Calu3 (cell line): ENCODE measurements at regions not wholly inside any gene's neighbourhood (a gene's known extent, or its start where the extent isn't known, plus 50 kb on each side); places are given as distances from the start of the nearest gene placed in this dataset.

Experiments used
- BruUV-seq: library from RNA; stranded (reverse); fragments of 400-500 nt; replicated peaks from 2 replicates; lab custom pipeline; 2021; lab: Mats Ljungman, UMichigan
- CTCF ChIA-PET: fragments of 300-600 bp; sonication (Branson Sonifier 250); formaldehyde crosslinking; loops from one replicate; lab custom pipeline; 2022; ENCODE audit warnings: antibody characterized with exemption; lab: Charles Lee
- DNase-seq: peaks from one replicate; pipeline ENCODE4 v3.0.0; 2022
- H3K27ac Mint-ChIP-seq: one replicate; pipeline ENCODE4 v1.8.0; 2022; ENCODE audit warnings: mixed read lengths; ENCODE audit not compliant: unreplicated experiment
- H3K27me3 Mint-ChIP-seq: one replicate; pipeline ENCODE4 v1.8.0; 2022; ENCODE audit warnings: mixed read lengths; ENCODE audit not compliant: unreplicated experiment
- H3K36me3 Mint-ChIP-seq: one replicate; pipeline ENCODE4 v1.8.0; 2022; ENCODE audit warnings: mild to moderate bottlenecking, moderate library complexity, mixed read lengths; ENCODE audit not compliant: insufficient read depth, unreplicated experiment
- H3K4me1 Mint-ChIP-seq: one replicate; pipeline ENCODE4 v1.8.0; 2022; ENCODE audit warnings: mild to moderate bottlenecking, low read depth, mixed read lengths; ENCODE audit not compliant: unreplicated experiment
- H3K4me3 Mint-ChIP-seq: one replicate; pipeline ENCODE4 v1.8.0; 2022; ENCODE audit warnings: mild to moderate bottlenecking, low read depth, moderate library complexity, mixed read lengths; ENCODE audit not compliant: unreplicated experiment
- H3K9me3 Mint-ChIP-seq: one replicate; pipeline ENCODE4 v1.8.0; 2022; ENCODE audit warnings: low read depth, mixed read lengths; ENCODE audit not compliant: unreplicated experiment
- intact Hi-C: fragments of 100-400 bp; cut with micrococcal nuclease; formaldehyde crosslinking; loops from one replicate; pipeline ENCODE4 v1.10.0; 2022; ENCODE audit not compliant: unreplicated experiment
- TF ChIP-seq, protein P1 (sequence below): fragments of 200-600 bp; IDR thresholded peaks from one replicate; pipeline ENCODE4 v1.8.0; 2022; ENCODE audit warnings: antibody characterized with exemption; ENCODE audit not compliant: unreplicated experiment

DNA sequence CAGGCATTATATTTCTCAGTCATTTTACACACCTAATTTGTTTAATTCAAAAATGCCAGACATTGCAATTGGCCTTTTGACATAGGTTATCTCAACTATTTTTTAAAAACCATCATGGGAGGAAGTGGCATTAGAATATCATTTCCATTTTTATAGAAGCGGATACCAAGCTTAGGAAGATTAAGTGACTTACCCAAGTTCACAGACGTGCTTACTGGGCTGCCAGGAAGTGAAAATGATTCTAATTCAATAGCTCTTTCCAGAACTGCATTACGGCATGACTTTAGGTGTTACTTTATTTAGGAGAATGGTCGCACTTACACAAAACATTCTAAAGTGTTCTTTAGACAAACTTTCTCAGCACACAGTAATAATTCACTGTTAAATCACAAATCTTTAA is 231.9 kb downstream of the KLF12 start:
- H3K27me3 Mint-ChIP-seq: no peaks in the 10 kb centered on the region
- H3K4me1 Mint-ChIP-seq: no peaks in the 10 kb centered on the region
- intact Hi-C loops: no loop called here
- TF ChIP-seq, protein P1, sequence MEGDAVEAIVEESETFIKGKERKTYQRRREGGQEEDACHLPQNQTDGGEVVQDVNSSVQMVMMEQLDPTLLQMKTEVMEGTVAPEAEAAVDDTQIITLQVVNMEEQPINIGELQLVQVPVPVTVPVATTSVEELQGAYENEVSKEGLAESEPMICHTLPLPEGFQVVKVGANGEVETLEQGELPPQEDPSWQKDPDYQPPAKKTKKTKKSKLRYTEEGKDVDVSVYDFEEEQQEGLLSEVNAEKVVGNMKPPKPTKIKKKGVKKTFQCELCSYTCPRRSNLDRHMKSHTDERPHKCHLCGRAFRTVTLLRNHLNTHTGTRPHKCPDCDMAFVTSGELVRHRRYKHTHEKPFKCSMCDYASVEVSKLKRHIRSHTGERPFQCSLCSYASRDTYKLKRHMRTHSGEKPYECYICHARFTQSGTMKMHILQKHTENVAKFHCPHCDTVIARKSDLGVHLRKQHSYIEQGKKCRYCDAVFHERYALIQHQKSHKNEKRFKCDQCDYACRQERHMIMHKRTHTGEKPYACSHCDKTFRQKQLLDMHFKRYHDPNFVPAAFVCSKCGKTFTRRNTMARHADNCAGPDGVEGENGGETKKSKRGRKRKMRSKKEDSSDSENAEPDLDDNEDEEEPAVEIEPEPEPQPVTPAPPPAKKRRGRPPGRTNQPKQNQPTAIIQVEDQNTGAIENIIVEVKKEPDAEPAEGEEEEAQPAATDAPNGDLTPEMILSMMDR: no peak
- CTCF ChIA-PET: no interaction called here
- H3K27ac Mint-ChIP-seq: no peak overlapping the region
- H3K9me3 Mint-ChIP-seq: no peaks in the 10 kb centered on the region
- no peak for DNase-seq
- no peaks in the 10 kb centered on the region for H3K36me3 Mint-ChIP-seq
- no peak overlapping the region for H3K4me3 Mint-ChIP-seq
- no TSS peak for BruUV-seq

- H3K27me3 Mint-ChIP-seq: no peaks in the 10 kb centered on the region
- H3K9me3 Mint-ChIP-seq: no peaks in the 10 kb centered on the region
- H3K36me3 Mint-ChIP-seq: no peaks in the 10 kb centered on the region
- no peaks in the 10 kb centered on the region for H3K4me1 Mint-ChIP-seq
- TF ChIP-seq, protein P1: no peak
- no TSS peak for BruUV-seq
- H3K4me3 Mint-ChIP-seq: no peak overlapping the region
- CTCF ChIA-PET: no interaction called here
- H3K27ac Mint-ChIP-seq: no peak overlapping the region
- intact Hi-C loops: no loop called here
- DNase-seq: no peak
Measured at GRCh38 chr13:73901324-73902068, 232.7 kb downstream of the KLF12 start.

GRCh38 chr13:73900591-73900990 is 233.6 kb downstream of the KLF12 start:
- DNase-seq: no peak
- Mint-ChIP-seq H3K9me3 (no peaks in the 10 kb centered on the region), H3K4me1 (no peaks in the 10 kb centered on the region), H3K27ac (no peak overlapping the region), H3K36me3 (no peaks in the 10 kb centered on the region), H3K27me3 (no peaks in the 10 kb centered on the region), H3K4me3 (no peak overlapping the region)
- no TSS peak for BruUV-seq
- TF ChIP-seq, protein P1: no peak
- intact Hi-C loops: no loop called here
- CTCF ChIA-PET: no interaction called here

DNA sequence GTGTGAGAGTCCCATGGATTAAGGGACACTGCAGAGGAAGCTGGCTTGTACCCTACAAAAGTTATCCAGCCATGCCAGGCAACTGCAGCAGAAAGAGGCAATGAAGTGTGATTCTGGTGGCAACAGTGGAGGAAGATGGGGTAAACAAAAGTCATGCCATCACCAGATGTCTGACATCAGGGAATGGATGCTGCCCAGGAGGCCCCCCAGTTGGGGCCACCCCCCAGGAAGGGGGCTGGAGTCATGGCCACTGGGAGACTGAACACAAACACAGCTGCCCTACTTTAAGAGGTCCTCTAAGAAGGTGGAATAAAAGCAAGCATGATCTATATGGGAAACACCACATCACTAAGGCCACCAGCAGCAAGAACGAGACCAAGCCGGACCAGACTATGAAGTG is 235.3 kb downstream of the KLF12 start:
- no peaks in the 10 kb centered on the region for H3K9me3 Mint-ChIP-seq
- H3K4me3 Mint-ChIP-seq: no peak overlapping the region
- no TSS peak for BruUV-seq

More for the DNA sequence above, 235.3 kb downstream of the KLF12 start:
- intact Hi-C loops: no loop called here
- H3K4me1 Mint-ChIP-seq: no peaks in the 10 kb centered on the region
- H3K36me3 Mint-ChIP-seq: no peaks in the 10 kb centered on the region
- H3K27me3 Mint-ChIP-seq: no peaks in the 10 kb centered on the region
- no peak overlapping the region for H3K27ac Mint-ChIP-seq
- CTCF ChIA-PET: no interaction called here
- TF ChIP-seq, protein P1: no peak
- DNase-seq: no peak
